Esophagus muscularis mucosa (tissue), 4 donors: ENCODE measurements at regions not wholly inside any gene's neighbourhood (a gene's known extent, or its start where the extent isn't known, plus 50 kb on each side); places are given as distances from the start of the nearest gene placed in this dataset.

Source experiments
- DNase-seq: peaks from one replicate; pipeline ENCODE4 v3.0.0-alpha.2; 2017; ENCODE audit errors: extremely low spot score
- H3K27ac ChIP-seq, 4 donors: fragments of 200-600 bp; sonication (generic); replicated peaks in 1 of 4; 1 replicate in 3 of 4; 2 replicates in 1 of 4; pipeline ENCODE4 v1.5.1; 2016 to 2019; ENCODE audit warnings: mild to moderate bottlenecking in 1 of 4
- H3K27me3 ChIP-seq, 4 donors: fragments of 200-600 bp; sonication (generic); one replicate each; pipeline versions ENCODE4 v1.5.1 to v1.6.0; 2016 to 2019
- H3K36me3 ChIP-seq, 4 donors: fragments of 200-600 bp; sonication (generic); one replicate each; pipeline ENCODE4 v1.5.1; 2016 to 2019
- H3K4me1 ChIP-seq, 4 donors: fragments of 200-600 bp; sonication (generic); one replicate each; pipeline ENCODE4 v1.5.1; 2016 to 2019
- H3K4me3 ChIP-seq, 4 donors: fragments of 200-600 bp; sonication (generic); 1 replicate in 2 of 4; 2 replicates in 2 of 4; pipeline ENCODE4 v1.5.1; 2016 to 2019; ENCODE audit warnings: mild to moderate bottlenecking in 4 of 4, moderate library complexity in 1 of 4
- H3K9me3 ChIP-seq, 4 donors: fragments of 200-600 bp; sonication (generic); 1 replicate in 3 of 4; 2 replicates in 1 of 4; pipeline ENCODE4 v1.5.1; 2016 to 2019
- EP300 ChIP-seq: sonication (generic); formaldehyde crosslinking; IDR thresholded peaks from one replicate; pipeline ENCODE4 v1.6.1; 2017; ENCODE audit warnings: antibody characterized with exemption
- POLR2A ChIP-seq: fragments of 450-650 bp; IDR thresholded peaks from one replicate; pipeline ENCODE4 v1.6.1; 2017; ENCODE audit warnings: antibody characterized with exemption, moderate library complexity, mild to moderate bottlenecking, low read depth
- POLR2AphosphoS5 ChIP-seq, 2 donors: sonication (generic); formaldehyde crosslinking; IDR thresholded peaks; one replicate each; pipeline ENCODE4 v1.6.1; 2017; ENCODE audit warnings: antibody characterized with exemption in 2 of 2
- WGBS: methylation state at CpG from one replicate; pipeline ENCODE4 v1.1.5; 2018; 5-methylcytosine and 5-hydroxymethylcytosine counted together
- intact Hi-C: fragments of 100-400 bp; cut with DNase I; formaldehyde crosslinking; loops from one replicate; pipeline ENCODE4 v1.15.1; 2023
- TF ChIP-seq, protein P1 (sequence below), 3 experiments: fragments of 200-600 bp in 2 of 3; fragments of 450-650 bp in 1 of 3; sonication (generic) in 2 of 3; IDR thresholded peaks; one replicate each; pipeline ENCODE4 v1.5.1; 2017 to 2019; ENCODE audit warnings: antibody characterized with exemption in 3 of 3, mild to moderate bottlenecking in 2 of 3, moderate library complexity in 1 of 3

- Histone ChIP-seq H3K27me3 (no peaks in the 10 kb centered on the region), H3K4me1 (peaks cover 17 to 67% (median 59%) of the 10 kb centered on the region in 4 donors), H3K4me3 (no peak overlapping the region), H3K36me3 (no peaks in the 10 kb centered on the region), H3K9me3 (no peaks in the 10 kb centered on the region), H3K27ac (peak overlapping the region in 1 of 4 donors; percentile 71)
- intact Hi-C loops: no loop called here
- TF ChIP-seq, protein P1, sequence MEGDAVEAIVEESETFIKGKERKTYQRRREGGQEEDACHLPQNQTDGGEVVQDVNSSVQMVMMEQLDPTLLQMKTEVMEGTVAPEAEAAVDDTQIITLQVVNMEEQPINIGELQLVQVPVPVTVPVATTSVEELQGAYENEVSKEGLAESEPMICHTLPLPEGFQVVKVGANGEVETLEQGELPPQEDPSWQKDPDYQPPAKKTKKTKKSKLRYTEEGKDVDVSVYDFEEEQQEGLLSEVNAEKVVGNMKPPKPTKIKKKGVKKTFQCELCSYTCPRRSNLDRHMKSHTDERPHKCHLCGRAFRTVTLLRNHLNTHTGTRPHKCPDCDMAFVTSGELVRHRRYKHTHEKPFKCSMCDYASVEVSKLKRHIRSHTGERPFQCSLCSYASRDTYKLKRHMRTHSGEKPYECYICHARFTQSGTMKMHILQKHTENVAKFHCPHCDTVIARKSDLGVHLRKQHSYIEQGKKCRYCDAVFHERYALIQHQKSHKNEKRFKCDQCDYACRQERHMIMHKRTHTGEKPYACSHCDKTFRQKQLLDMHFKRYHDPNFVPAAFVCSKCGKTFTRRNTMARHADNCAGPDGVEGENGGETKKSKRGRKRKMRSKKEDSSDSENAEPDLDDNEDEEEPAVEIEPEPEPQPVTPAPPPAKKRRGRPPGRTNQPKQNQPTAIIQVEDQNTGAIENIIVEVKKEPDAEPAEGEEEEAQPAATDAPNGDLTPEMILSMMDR (IDR thresholded peaks at IDR 0.05): no peak
- TF ChIP-seq POLR2A (no peak), POLR2AphosphoS5 (IDR thresholded peaks at IDR 0.05) (no peak), EP300 (no peak)
- no peak for DNase-seq
Measured at GRCh38 chr4:150002561-150002960, 75.7 kb upstream of the DCLK2 start.

DNA sequence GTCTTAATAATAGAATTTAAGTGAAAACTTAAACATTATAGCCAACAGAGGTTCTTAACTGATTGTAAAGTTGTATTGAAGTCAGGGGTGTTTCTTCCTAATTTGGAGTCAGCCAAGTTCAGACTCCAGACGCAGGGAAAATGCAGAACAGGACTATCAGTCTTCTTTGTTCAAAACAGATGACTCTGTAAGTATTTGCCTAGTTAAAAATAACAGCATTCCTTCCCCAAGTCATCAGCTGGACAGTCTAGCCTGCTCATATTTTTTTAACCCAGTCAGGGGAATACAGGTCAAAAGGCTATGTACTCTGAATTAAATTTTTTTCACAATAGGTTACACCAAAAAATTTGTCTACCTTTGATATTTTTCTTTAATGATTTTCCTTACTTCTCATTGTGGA is 73.8 kb upstream of the DCLK2 start:
- Histone ChIP-seq H3K27ac (peak overlapping the region; percentile 62 to 76 (median 70)), H3K9me3 (no peaks in the 10 kb centered on the region), H3K4me1 (peaks cover 17 to 78% (median 64%) of the 10 kb centered on the region in 4 donors), H3K4me3 (no peak overlapping the region), H3K27me3 (no peaks in the 10 kb centered on the region), H3K36me3 (no peaks in the 10 kb centered on the region)
- TF ChIP-seq POLR2AphosphoS5 (IDR thresholded peaks at IDR 0.05): peak in 1 of 2 donors; percentile 41
- TF ChIP-seq POLR2A: no peak
- 5% methylated on average over 1 of the region's 1 CpG for WGBS
- intact Hi-C loops: no loop called here
- no peak for DNase-seq

- H3K4me1 ChIP-seq: peaks cover 17 to 81% (median 74%) of the 10 kb centered on the region in 4 donors
- no peak overlapping the region for H3K4me3 ChIP-seq
- H3K36me3 ChIP-seq: no peaks in the 10 kb centered on the region
- H3K27me3 ChIP-seq: no peaks in the 10 kb centered on the region
- H3K27ac ChIP-seq: peak overlapping the region; percentile 62 to 76 (median 70)
- intact Hi-C loops: loop anchor here (5.0 kb wide), 1 partner anchor 67 kb away; no protein-coding TSS in a partner anchor
- no peak for TF ChIP-seq POLR2A
- TF ChIP-seq, protein P1 (IDR thresholded peaks at IDR 0.05): no peak
- TF ChIP-seq POLR2AphosphoS5 (IDR thresholded peaks at IDR 0.05): no peak
- TF ChIP-seq EP300: no peak
- WGBS: 78% methylated on average over 3 of the region's 3 CpGs
- no peaks in the 10 kb centered on the region for H3K9me3 ChIP-seq
- no peak for DNase-seq
Measured at GRCh38 chr4:150005537-150005936, 72.7 kb upstream of the DCLK2 start.

GRCh38 chr4:150006197-150006596 is 72.0 kb upstream of the DCLK2 start:
- TF ChIP-seq POLR2AphosphoS5 (IDR thresholded peaks at IDR 0.05) (no peak), EP300 (no peak)
- TF ChIP-seq, protein P1 (IDR thresholded peaks at IDR 0.05): no peak
- DNase-seq: no peak
- intact Hi-C loops: loop anchor here (5.0 kb wide), 1 partner anchor 66 kb away; no protein-coding TSS in a partner anchor
- H3K27me3 ChIP-seq: no peaks in the 10 kb centered on the region
- WGBS: 21% methylated on average over 2 of the region's 2 CpGs
- no peak overlapping the region for H3K4me3 ChIP-seq
- peaks cover 17 to 84% (median 78%) of the 10 kb centered on the region in 4 donors for H3K4me1 ChIP-seq
- H3K27ac ChIP-seq: peak overlapping the region; percentile 62 to 76 (median 70)
- no peaks in the 10 kb centered on the region for H3K36me3 ChIP-seq
- no peaks in the 10 kb centered on the region for H3K9me3 ChIP-seq

- Histone ChIP-seq H3K4me1 (peaks cover 17 to 74% (median 71%) of the 10 kb centered on the region in 4 donors), H3K27me3 (no peaks in the 10 kb centered on the region), H3K36me3 (no peaks in the 10 kb centered on the region), H3K27ac (peak overlapping the region; percentile 62 to 76 (median 70)), H3K9me3 (no peaks in the 10 kb centered on the region), H3K4me3 (no peak overlapping the region)
- TF ChIP-seq POLR2A (no peak), EP300 (no peak), POLR2AphosphoS5 (IDR thresholded peaks at IDR 0.05) (no peak)
- TF ChIP-seq, protein P1 (IDR thresholded peaks at IDR 0.05): no peak
- no peak for DNase-seq
- 81% methylated on average over 3 of the region's 3 CpGs for WGBS
- intact Hi-C loops: loop anchor here (5.0 kb wide), 1 partner anchor 65 kb away; no protein-coding TSS in a partner anchor
Measured at GRCh38 chr4:150007512-150007911, 70.7 kb upstream of the DCLK2 start.
